Heart right ventricle (tissue), 16 donors: ENCODE measurements at regions not wholly inside any gene's neighbourhood (a gene's known extent, or its start where the extent isn't known, plus 50 kb on each side); places are given as distances from the start of the nearest gene placed in this dataset.

Experiments used
- ATAC-seq, 8 donors: fragments of 200-7000 bp; cut with Tn5 transposase; one replicate each; pipeline ENCODE4 v1.9.1; 2020; ENCODE audit warnings: mild to moderate bottlenecking in 8 of 8, moderate library complexity in 8 of 8, moderate number of reproducible peaks in 1 of 8
- DNase-seq, 2 donors: peaks; one replicate each; pipeline ENCODE4 v3.0.0-alpha.2; 2020
- H3K27ac ChIP-seq, 10 donors: fragments of 200-600 bp; sonication (generic) in 2 of 10; one replicate each; pipeline versions ENCODE4 v1.5.0 to v1.8.0; 2020 to 2022; ENCODE audit warnings: mild to moderate bottlenecking in 3 of 10
- H3K27me3 ChIP-seq, 7 donors: fragments of 200-600 bp; one replicate each; pipeline ENCODE4 v1.8.0; 2021 to 2022; ENCODE audit warnings: mild to moderate bottlenecking in 2 of 7
- H3K36me3 ChIP-seq, 9 donors: fragments of 200-600 bp; sonication (generic) in 1 of 9; one replicate each; pipeline versions ENCODE4 v1.5.0 to v1.8.0; 2020 to 2022; ENCODE audit warnings: mild to moderate bottlenecking in 2 of 9
- H3K4me1 ChIP-seq, 9 donors: fragments of 200-600 bp; sonication (generic) in 1 of 9; one replicate each; pipeline versions ENCODE4 v1.5.0 to v1.8.0; 2020 to 2022; ENCODE audit warnings: mild to moderate bottlenecking in 4 of 9
- H3K4me3 ChIP-seq, 10 donors: fragments of 200-600 bp; sonication (generic) in 2 of 10; one replicate each; pipeline versions ENCODE4 v1.5.0 to v1.8.0; 2020 to 2022; ENCODE audit warnings: mild to moderate bottlenecking in 7 of 10, moderate library complexity in 2 of 10
- H3K9me3 ChIP-seq, 11 donors: fragments of 200-600 bp in 10 of 11; sonication (generic) in 2 of 11; one replicate each; pipeline versions ENCODE4 v1.5.0 to v1.8.0; 2013 to 2022; ENCODE audit warnings: mild to moderate bottlenecking in 2 of 11, control low read depth in 1 of 11, moderate library complexity in 1 of 11
- CTCF ChIP-seq, 9 donors: fragments of 200-600 bp; sonication (generic) in 2 of 9; IDR thresholded peaks; one replicate each; pipeline versions ENCODE4 v1.5.0 to v1.8.0; 2021 to 2022; ENCODE audit warnings: antibody characterized with exemption in 9 of 9, mild to moderate bottlenecking in 5 of 9, moderate library complexity in 1 of 9
- WGBS, 2 donors: extraction: QIAGEN DNeasy Blood & Tissue Kit; methylation state at CpG; one replicate each; pipeline ENCODE4 v1.1.7; 2013; ENCODE audit warnings: inconsistent platforms in 1 of 2; 5-methylcytosine and 5-hydroxymethylcytosine counted together
- intact Hi-C, 10 donors: fragments of 100-400 bp; cut with DNase I; formaldehyde crosslinking; loops; one replicate each; pipeline versions ENCODE4 v1.11.1 to v1.14.2; 2022
- donor health status: Arrhythmogenic right ventricular cardiomyopathy.
- donor health status: ischemic (EF 13 %, LVEDD 7.1; RV severe dilation, severe dysfunction).
- donor health status: healthy with polysubstance abuse.
- donor health status: DM: no; HTN: yes; CAD: no.
- donor health status: DM: no; HTN: no; CAD: no.
- donor health status: ischemic (EF 25% LVEDD 6.9; RV normal size, moderate dysfunction).
- donor health status: ischemic (EF 25% LVEDD 5.7; RV mildly dilated, moderate dysfunction).
- donor health status: healthy.
- donor health status: DM: yes; HTN: yes; CAD: no.
- donor health status: Ischemic cardiomyopathy.
- donor health status: ischemic (EF 35%, LVEDD 5.7; RV mildly dilated, moderate dysfunction).
- donor health status: nonischemic (EF 11% LVEDD 7.7; RV severe dilation, severe dysfunction).
- donor health status: DM: yes; HTN: yes; CAD: no.
- donor health status: PGD.
- donor health status: ischemic (EF 29% LVEDD 5.4; RV normal size, mild dysfunction).
- donor health status: nonischemic (EF 23%, LVEDD 6.1; RV moderate dilation, normal function).

- intact Hi-C loops, result no loop called here
Measured at GRCh38 chr10:62577076-62577475, 202.9 kb downstream of the ZNF365 start.

GRCh38 chr10:62577666-62578291, 203.6 kb downstream of the ZNF365 start:
- H3K9me3 ChIP-seq, result no peaks in the 10 kb centered on the region
- no peak for DNase-seq
- ATAC-seq, result no peak
- peaks cover 0 to 13% (median 7%) of the 10 kb centered on the region in 7 donors for H3K27me3 ChIP-seq
- 45 to 55% methylated on average over 2 of the region's 2 CpGs for WGBS, 2 donors
- peaks cover 0 to 14% (median 4%) of the 10 kb centered on the region in 9 donors for H3K4me1 ChIP-seq
- H3K4me3 ChIP-seq, result no peak overlapping the region
- TF ChIP-seq CTCF (IDR thresholded peaks at IDR 0.05), result no peak
- H3K36me3 ChIP-seq, result no peaks in the 10 kb centered on the region
- intact Hi-C loops, result no loop called here
- no peak overlapping the region for H3K27ac ChIP-seq

More at GRCh38 chr10:62577076-62577475, 202.9 kb downstream of the ZNF365 start:
- Histone ChIP-seq H3K27ac (no peak overlapping the region), H3K27me3 (peaks cover 0 to 15% (median 8%) of the 10 kb centered on the region in 7 donors), H3K4me3 (no peak overlapping the region), H3K36me3 (no peaks in the 10 kb centered on the region), H3K4me1 (peaks cover 0 to 9% (median 0%) of the 10 kb centered on the region in 9 donors), H3K9me3 (no peaks in the 10 kb centered on the region)
- no peak for DNase-seq
- TF ChIP-seq CTCF (IDR thresholded peaks at IDR 0.05), result no peak
- 85 to 91% methylated on average over 4 of the region's 4 CpGs for WGBS, 2 donors
- ATAC-seq, result no peak

- no peak for DNase-seq
- WGBS, 2 donors, result 88 to 89% methylated on average over 6 of the region's 6 CpGs
Measured at GRCh38 chr10:62578301-62578700, 204.1 kb downstream of the ZNF365 start.

GRCh38 chr10:62578916-62579315, 204.7 kb downstream of the ZNF365 start:
- no peak for DNase-seq
- Histone ChIP-seq H3K4me3 (no peak overlapping the region), H3K27ac (no peak overlapping the region), H3K36me3 (no peaks in the 10 kb centered on the region), H3K4me1 (peaks cover 0 to 26% (median 11%) of the 10 kb centered on the region in 9 donors), H3K27me3 (peaks cover 0 to 13% (median 0%) of the 10 kb centered on the region in 7 donors), H3K9me3 (no peaks in the 10 kb centered on the region)
- WGBS, 2 donors, result 68 to 84% methylated on average over 1 of the region's 1 CpG
- intact Hi-C loops, result no loop called here
- no peak for TF ChIP-seq CTCF (IDR thresholded peaks at IDR 0.05)
- ATAC-seq, result no peak

More at GRCh38 chr10:62578301-62578700, 204.1 kb downstream of the ZNF365 start:
- Histone ChIP-seq H3K36me3 (no peaks in the 10 kb centered on the region), H3K27me3 (peaks cover 0 to 13% (median 3%) of the 10 kb centered on the region in 7 donors), H3K4me1 (peaks cover 0 to 20% (median 8%) of the 10 kb centered on the region in 9 donors), H3K4me3 (no peak overlapping the region), H3K27ac (no peak overlapping the region), H3K9me3 (no peaks in the 10 kb centered on the region)
- TF ChIP-seq CTCF (IDR thresholded peaks at IDR 0.05), result no peak
- ATAC-seq, result no peak
- intact Hi-C loops, result no loop called here
